ENCODE measurements at regions not wholly inside any gene's neighbourhood (a gene's known extent, or its start where the extent isn't known, plus 50 kb on each side); places are given as distances from the start of the nearest gene placed in this dataset.

- H3K9ac ChIP-seq (ENCODE audit: insufficient read depth in 1 of 2, low read depth in 2 of 2, low read length in 2 of 2) = no peak overlapping the region
- ChIA-PET CTCF (ENCODE audit: low intra/inter-chr PET ratio) (no interaction called here), POLR2A (no interaction called here)
- FAIRE-seq (no peak), DNase-seq (ENCODE audit: extremely low read depth in 1 of 4, low spot score in 3 of 4) (no peak), ATAC-seq (no peak)
- TF ChIP-seq KLF16 (IDR thresholded peaks at IDR 0.05) = no peak
- no peak for TF ChIP-seq KAT7 (CRISPR knock-in tag; IDR thresholded peaks at IDR 0.05; ENCODE audit: borderline replicate concordance)
- no peak for TF ChIP-seq COPS2 (conservative IDR thresholded peaks at IDR 0.05)
- no peak for TF ChIP-seq ZNF655 (CRISPR knock-in tag; IDR thresholded peaks at IDR 0.05)
- no peak for TF ChIP-seq ZNF583 (CRISPR knock-in tag; IDR thresholded peaks at IDR 0.05)
- TF ChIP-seq MAFK (IDR thresholded peaks at IDR 0.05; ENCODE audit: low read length) = no peak
- H2AFZ ChIP-seq (ENCODE audit: low read depth, low read length) = no peak overlapping the region
- no peak overlapping the region for H3K4me3 ChIP-seq
- H3K79me2 ChIP-seq (ENCODE audit: control insufficient read depth, insufficient read depth, low read length) = no peaks in the 10 kb centered on the region
- H3K36me3 ChIP-seq (ENCODE audit: control insufficient read depth, insufficient read depth, low read length) = no peaks in the 10 kb centered on the region
- no peaks in the 10 kb centered on the region for H3K27me3 ChIP-seq (ENCODE audit: control insufficient read depth in 2 of 2, insufficient read depth in 2 of 2, low read length in 2 of 2)
- H3K9me1 ChIP-seq (ENCODE audit: control insufficient read depth, insufficient read depth, low read length) = no peaks in the 10 kb centered on the region
- in situ Hi-C loops (cut with MboI) = no loop called here
- no CpG with 5 or more reads among the region's 1 CpG for WGBS (ENCODE audit: insufficient coverage, low coverage, missing lambda C conversion rate)
- no peak overlapping the region for H3K27ac ChIP-seq (ENCODE audit: extremely low read depth, low read depth, low read length)
- H4K20me1 ChIP-seq (replicated peaks; ENCODE audit: control insufficient read depth, insufficient read depth, low read length) = no peaks in the 10 kb centered on the region
- intact Hi-C loops (cut with micrococcal nuclease) = no loop called here
- no peaks in the 10 kb centered on the region for H3K4me1 ChIP-seq (replicated peaks in 1 of 2; ENCODE audit: control insufficient read depth in 2 of 2, insufficient read depth in 2 of 2, low read length in 2 of 2)
- H3K4me2 ChIP-seq (ENCODE audit: insufficient read depth, low read length) = no peak overlapping the region
- no TSS peak for BruUV-seq (replicated peaks)
- H3K9me3 ChIP-seq (replicated peaks; ENCODE audit: control insufficient read depth, insufficient read depth, low read depth, low read length) = no peaks in the 10 kb centered on the region
These were observed 1817.6 kb upstream of the C9orf72 start for GRCh38 chr9:29390859-29391258.

- Histone ChIP-seq H3K27me3 (ENCODE audit: control insufficient read depth in 2 of 2, insufficient read depth in 2 of 2, low read length in 2 of 2) (no peaks in the 10 kb centered on the region), H3K79me2 (ENCODE audit: control insufficient read depth, insufficient read depth, low read length) (no peaks in the 10 kb centered on the region), H3K9me1 (ENCODE audit: control insufficient read depth, insufficient read depth, low read length) (no peaks in the 10 kb centered on the region), H4K20me1 (replicated peaks; ENCODE audit: control insufficient read depth, insufficient read depth, low read length) (no peaks in the 10 kb centered on the region), H3K36me3 (ENCODE audit: control insufficient read depth, insufficient read depth, low read length) (no peaks in the 10 kb centered on the region), H3K9ac (ENCODE audit: insufficient read depth in 1 of 2, low read depth in 2 of 2, low read length in 2 of 2) (no peak overlapping the region), H3K4me1 (replicated peaks in 1 of 2; ENCODE audit: control insufficient read depth in 2 of 2, insufficient read depth in 2 of 2, low read length in 2 of 2) (no peaks in the 10 kb centered on the region), H2AFZ (ENCODE audit: low read depth, low read length) (no peak overlapping the region), H3K4me3 (no peak overlapping the region), H3K4me2 (ENCODE audit: insufficient read depth, low read length) (no peak overlapping the region), H3K9me3 (replicated peaks; ENCODE audit: control insufficient read depth, insufficient read depth, low read depth, low read length) (no peaks in the 10 kb centered on the region), H3K27ac (ENCODE audit: extremely low read depth, low read depth, low read length) (no peak overlapping the region)
- no CpG with 5 or more reads among the region's 2 CpGs for WGBS (ENCODE audit: insufficient coverage, low coverage, missing lambda C conversion rate)
- ChIA-PET CTCF (ENCODE audit: low intra/inter-chr PET ratio) (no interaction called here), POLR2A (no interaction called here)
- intact Hi-C loops (cut with micrococcal nuclease) = no loop called here
- no TSS peak for BruUV-seq (replicated peaks)
- FAIRE-seq (no peak), DNase-seq (ENCODE audit: extremely low read depth in 1 of 4, low spot score in 3 of 4) (no peak), ATAC-seq (no peak)
- in situ Hi-C loops (cut with MboI) = no loop called here
- no peak for TF ChIP-seq ZNF280B (CRISPR knock-in tag; IDR thresholded peaks at IDR 0.05)
- no peak for TF ChIP-seq ZNF668 (CRISPR knock-in tag; IDR thresholded peaks at IDR 0.05)
- no peak for TF ChIP-seq BCOR (IDR thresholded peaks at IDR 0.05)
- TF ChIP-seq CHD2 (IDR thresholded peaks at IDR 0.05; ENCODE audit: low read depth, low read length) = no peak
- no peak for TF ChIP-seq CC2D1A (IDR thresholded peaks at IDR 0.05)
- TF ChIP-seq DIDO1 (tag; IDR thresholded peaks at IDR 0.05; ENCODE audit: low read depth) = no peak
- no peak for TF ChIP-seq HDAC2 (IDR thresholded peaks at IDR 0.05)
- no peak for TF ChIP-seq ZBTB7A (IDR thresholded peaks at IDR 0.05; ENCODE audit: borderline replicate concordance, control insufficient read depth, low read depth, low read length)
- no peak for TF ChIP-seq ZBTB1 (CRISPR knock-in tag; IDR thresholded peaks at IDR 0.05; ENCODE audit: borderline replicate concordance, low read depth)
- no peak for TF ChIP-seq SMAD1 (IDR thresholded peaks at IDR 0.05; ENCODE audit: low read depth, low read length, partially characterized antibody)
- no peak for TF ChIP-seq CEBPG (CRISPR knock-in tag; IDR thresholded peaks at IDR 0.05)
- TF ChIP-seq CEBPG (tag; conservative IDR thresholded peaks at IDR 0.05 in 1 of 2, IDR thresholded peaks at IDR 0.05 in 1 of 2) = no peak
- TF ChIP-seq ELF2 (CRISPR knock-in tag; IDR thresholded peaks at IDR 0.05) = no peak
These were observed 1819.8 kb upstream of the C9orf72 start for GRCh38 chr9:29393064-29393463.

Data from K562 (cell line).